ENCODE measurements at regions not wholly inside any gene's neighbourhood (a gene's known extent, or its start where the extent isn't known, plus 50 kb on each side); places are given as distances from the start of the nearest gene placed in this dataset.

DNA sequence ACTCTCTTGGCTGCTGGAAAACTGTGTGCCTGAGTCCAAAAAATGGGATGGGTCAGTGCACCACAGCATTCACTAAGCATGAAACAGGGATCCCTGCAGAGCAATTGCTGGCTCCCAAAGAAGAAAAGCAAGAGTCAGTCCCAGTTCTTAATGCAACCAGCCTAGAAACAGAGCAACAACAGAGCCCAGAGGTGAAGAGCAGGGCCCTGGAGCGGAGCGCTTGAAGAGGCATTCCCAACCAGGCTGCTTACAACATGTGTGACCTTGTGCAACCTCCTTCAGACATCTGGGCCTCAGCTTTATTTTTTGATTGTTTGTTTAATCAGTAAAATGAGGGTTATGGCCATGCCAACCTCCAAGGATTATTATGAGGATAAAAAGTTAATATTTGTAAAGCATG lies 543.7 kb upstream of the COBL start:
- TF ChIP-seq, protein P1, sequence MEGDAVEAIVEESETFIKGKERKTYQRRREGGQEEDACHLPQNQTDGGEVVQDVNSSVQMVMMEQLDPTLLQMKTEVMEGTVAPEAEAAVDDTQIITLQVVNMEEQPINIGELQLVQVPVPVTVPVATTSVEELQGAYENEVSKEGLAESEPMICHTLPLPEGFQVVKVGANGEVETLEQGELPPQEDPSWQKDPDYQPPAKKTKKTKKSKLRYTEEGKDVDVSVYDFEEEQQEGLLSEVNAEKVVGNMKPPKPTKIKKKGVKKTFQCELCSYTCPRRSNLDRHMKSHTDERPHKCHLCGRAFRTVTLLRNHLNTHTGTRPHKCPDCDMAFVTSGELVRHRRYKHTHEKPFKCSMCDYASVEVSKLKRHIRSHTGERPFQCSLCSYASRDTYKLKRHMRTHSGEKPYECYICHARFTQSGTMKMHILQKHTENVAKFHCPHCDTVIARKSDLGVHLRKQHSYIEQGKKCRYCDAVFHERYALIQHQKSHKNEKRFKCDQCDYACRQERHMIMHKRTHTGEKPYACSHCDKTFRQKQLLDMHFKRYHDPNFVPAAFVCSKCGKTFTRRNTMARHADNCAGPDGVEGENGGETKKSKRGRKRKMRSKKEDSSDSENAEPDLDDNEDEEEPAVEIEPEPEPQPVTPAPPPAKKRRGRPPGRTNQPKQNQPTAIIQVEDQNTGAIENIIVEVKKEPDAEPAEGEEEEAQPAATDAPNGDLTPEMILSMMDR (IDR thresholded peaks at IDR 0.05), result no peak

DNA sequence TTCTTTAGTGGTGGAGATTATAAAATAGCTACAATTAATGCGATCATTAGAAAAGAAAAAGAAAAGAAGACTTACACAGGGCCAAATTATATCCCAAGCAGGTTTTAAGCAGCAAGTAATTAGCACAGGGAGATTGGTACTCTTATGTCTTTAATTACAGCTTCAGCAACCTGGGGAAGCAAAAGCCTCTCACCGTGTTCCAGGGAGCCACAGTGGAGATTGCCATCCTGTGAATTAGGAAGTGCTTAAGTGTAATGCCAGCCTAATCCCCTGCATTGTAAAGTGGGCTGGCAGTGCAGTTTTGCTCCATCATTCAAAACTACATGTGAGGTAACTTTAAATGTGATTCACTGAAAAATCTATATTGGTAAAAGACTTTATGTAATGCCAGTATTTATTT lies 533.5 kb upstream of the COBL start:
- TF ChIP-seq, protein P1 (IDR thresholded peaks at IDR 0.05), result no peak

DNA sequence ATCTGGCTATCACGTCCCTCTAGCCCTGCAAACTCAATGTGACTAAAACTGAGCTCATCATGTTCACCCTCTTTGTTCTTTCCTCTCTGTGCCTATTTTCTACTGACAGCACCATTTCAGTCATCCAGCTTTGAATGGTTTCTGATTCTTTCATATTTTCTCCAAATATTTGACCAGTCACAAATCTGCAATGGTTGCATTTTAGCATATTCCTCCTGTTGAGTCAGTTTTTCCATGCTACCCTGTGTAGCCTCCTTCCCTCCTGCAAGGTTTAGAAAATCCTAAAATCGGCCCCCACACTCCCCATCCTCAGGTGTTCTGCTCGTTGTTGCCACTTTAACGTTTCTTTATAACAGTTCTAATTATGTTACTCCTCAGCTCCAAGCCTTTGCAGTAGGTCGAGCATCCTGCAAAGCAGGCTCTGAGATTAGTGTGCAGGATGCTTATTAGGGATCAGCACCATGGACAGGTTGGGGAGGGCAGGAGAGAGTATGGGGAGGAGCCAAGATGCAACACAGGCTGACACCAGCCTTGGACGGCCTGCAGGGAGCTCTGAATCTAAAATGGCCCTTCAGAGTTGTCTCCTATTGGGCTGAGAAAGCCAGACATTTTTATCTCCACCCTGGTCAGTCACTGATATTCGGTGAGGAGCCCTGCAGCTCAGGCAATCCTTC lies 531.0 kb upstream of the COBL start:
- TF ChIP-seq, protein P1 (IDR thresholded peaks at IDR 0.05), result no peak

DNA sequence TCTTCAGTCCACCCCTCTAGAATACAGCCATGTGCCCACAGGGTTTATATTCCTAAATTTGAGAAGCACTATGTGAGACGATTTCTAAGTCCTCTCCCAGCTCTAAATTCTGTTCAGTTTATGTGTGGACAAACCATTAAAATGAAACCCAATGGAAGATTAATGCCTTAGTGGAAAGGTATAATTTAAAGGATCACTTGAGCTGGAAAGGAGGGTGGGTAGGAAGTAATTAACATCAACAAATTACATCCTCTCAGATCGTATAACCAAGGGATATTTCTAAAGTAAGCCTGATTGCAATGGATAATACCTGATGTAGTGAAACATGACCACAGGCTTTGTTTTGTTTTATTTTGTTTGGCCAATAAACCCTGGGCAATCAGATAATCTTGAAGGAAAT lies 511.0 kb upstream of the COBL start:
- TF ChIP-seq, protein P1 (IDR thresholded peaks at IDR 0.05), result no peak

DNA sequence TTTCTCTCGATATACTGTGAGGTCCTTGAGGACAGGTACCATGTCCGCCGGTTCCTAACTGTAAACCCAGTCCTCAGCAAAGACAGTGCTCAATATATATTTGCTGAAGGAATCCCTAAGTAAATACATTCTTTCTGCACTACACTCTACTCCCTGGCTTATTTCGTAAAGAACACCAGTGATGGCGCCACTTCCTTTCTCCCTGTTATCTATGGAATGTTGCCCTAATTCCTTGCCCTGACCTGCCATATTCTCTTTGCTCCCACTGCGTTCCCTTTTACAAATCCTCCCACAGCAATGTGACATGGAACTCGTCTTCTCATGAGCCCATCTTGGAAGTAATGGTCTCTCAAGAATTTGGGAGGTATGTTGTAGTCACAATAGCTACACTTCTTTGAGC lies 507.4 kb upstream of the COBL start:
- TF ChIP-seq, protein P1 (IDR thresholded peaks at IDR 0.05), result no peak

DNA sequence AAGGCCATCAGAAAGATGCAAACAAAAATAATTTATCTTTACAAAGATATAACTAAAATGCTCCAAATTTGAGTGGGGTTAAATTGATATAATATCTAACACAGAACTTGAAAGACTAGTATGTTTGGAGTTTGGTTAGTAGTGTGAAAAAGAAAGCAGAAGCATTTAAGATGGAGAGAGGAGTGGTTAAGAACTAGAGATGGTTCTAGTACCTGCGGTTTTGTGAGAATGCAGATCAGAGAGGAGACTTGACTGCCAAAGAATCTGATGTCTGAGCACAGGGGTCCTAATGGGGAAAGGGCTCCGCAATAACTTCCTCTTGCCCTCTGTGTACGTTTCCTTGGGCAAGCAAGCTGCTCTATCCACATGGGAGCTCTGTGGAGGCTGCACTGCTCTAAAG lies 506.8 kb upstream of the COBL start:
- TF ChIP-seq, protein P1 (IDR thresholded peaks at IDR 0.05), result no peak

DNA sequence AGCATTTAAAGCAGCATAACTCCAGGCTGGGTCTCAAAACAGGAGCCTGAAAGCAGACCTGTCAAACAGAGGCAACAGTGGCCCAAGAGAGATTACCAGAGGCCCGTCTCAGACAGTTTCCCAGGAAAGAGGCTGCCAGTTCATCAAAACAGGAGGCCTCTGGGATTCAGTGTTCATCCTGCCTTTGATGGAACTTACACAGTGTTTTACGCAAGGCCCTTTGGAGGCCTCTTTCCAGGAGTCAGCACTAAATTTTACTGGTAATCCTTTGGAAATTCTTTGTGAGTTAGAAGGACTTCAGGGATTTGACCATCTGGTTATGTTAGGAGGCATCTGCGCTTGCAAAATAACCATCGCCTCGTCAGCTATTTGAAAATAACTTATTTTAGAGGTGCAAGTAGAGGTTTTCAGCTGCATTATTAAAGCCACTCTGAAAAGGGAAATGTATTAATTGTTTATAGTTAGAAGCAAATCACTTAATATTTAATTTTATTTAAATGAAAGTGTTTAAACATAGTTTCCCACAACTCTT lies 501.2 kb upstream of the COBL start:
- TF ChIP-seq, protein P1 (IDR thresholded peaks at IDR 0.05), result no peak

DNA sequence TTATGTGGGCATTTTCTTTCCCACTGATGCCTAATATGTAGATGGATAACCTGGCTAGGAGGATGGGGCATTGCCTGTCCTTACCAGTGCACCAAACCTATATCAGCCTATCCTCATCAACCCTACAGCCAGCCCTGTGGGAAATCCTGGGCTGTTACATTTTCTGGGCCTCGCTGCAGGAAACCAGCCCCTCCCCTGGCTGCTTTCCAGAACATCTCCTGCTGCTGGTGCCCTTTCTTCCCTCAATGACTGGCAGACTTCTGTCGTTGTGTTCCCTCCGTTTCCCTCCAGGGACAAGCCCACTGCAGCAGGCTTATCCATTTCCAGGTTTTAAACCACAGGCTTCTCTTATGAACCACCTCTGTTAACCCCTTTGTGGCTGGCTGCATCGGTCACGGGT lies 486.1 kb upstream of the COBL start:
- TF ChIP-seq, protein P1 (IDR thresholded peaks at IDR 0.05), result no peak

Data from LNCAP (cell line).